Keratinocyte (primary cell): ENCODE measurements at regions not wholly inside any gene's neighbourhood (a gene's known extent, or its start where the extent isn't known, plus 50 kb on each side); places are given as distances from the start of the nearest gene placed in this dataset.

Experiments
- DNase-seq: peaks from one replicate; pipeline ENCODE4 v3.0.0-alpha.2; 2011; ENCODE audit warnings: low read depth, missing footprints, low spot score
- FAIRE-seq: peaks from 2 replicates; lab custom pipeline; 2011; peaks lifted over from hg19 to GRCh38; lab: Jason Lieb, UNC
- H2AFZ ChIP-seq: 2 replicates; pipeline ENCODE4 v1.6.0; 2012; ENCODE audit warnings: low read length, control low read depth, inconsistent platforms; ENCODE audit not compliant: control insufficient read depth
- H3K27ac ChIP-seq: 2 replicates; pipeline ENCODE4 v1.5.1; 2011; ENCODE audit warnings: low read length; ENCODE audit not compliant: control insufficient read depth, insufficient read depth
- H3K27me3 ChIP-seq: 3 replicates; pipeline ENCODE4 v1.6.0; 2011; ENCODE audit warnings: low read length; ENCODE audit not compliant: control insufficient read depth, insufficient read depth; ENCODE audit errors: extremely low read depth
- H3K36me3 ChIP-seq, 2 experiments: 2 replicates in 1 of 2; 3 replicates in 1 of 2; pipeline ENCODE4 v1.5.1; 2011; ENCODE audit warnings: low read length in 2 of 2, mild to moderate bottlenecking in 1 of 2; ENCODE audit not compliant: control insufficient read depth in 2 of 2, insufficient read depth in 2 of 2; ENCODE audit errors: extremely low read depth in 1 of 2
- H3K4me1 ChIP-seq: 3 replicates; pipeline ENCODE4 v1.5.1; 2011; ENCODE audit warnings: low read length; ENCODE audit not compliant: control insufficient read depth, insufficient read depth; ENCODE audit errors: extremely low read depth
- H3K4me2 ChIP-seq: 3 replicates; pipeline ENCODE4 v1.6.0; 2011; ENCODE audit warnings: low read depth, low read length; ENCODE audit not compliant: control insufficient read depth, insufficient read depth; ENCODE audit errors: extremely low read depth
- H3K4me3 ChIP-seq, 3 experiments: fragments of 200-600 bp in 1 of 3; sonication (generic) in 1 of 3; 2 replicates in 2 of 3; 3 replicates in 1 of 3; pipeline ENCODE4 v1.5.1; 2011 to 2016; ENCODE audit warnings: low read length in 3 of 3, mild to moderate bottlenecking in 3 of 3, control low read depth in 2 of 3, inconsistent platforms in 1 of 3, low read depth in 1 of 3, mixed read lengths in 1 of 3, mixed run types in 1 of 3, moderate library complexity in 1 of 3; ENCODE audit not compliant: control insufficient read depth in 2 of 3, insufficient read depth in 2 of 3; ENCODE audit errors: extremely low read depth in 1 of 3
- H3K79me2 ChIP-seq: 2 replicates; pipeline ENCODE4 v1.6.0; 2012; ENCODE audit warnings: low read length; ENCODE audit not compliant: control insufficient read depth, insufficient read depth
- H3K9ac ChIP-seq: 3 replicates; pipeline ENCODE4 v1.6.0; 2011; ENCODE audit warnings: low read length; ENCODE audit not compliant: control insufficient read depth, insufficient read depth; ENCODE audit errors: extremely low read depth
- H3K9me1 ChIP-seq: 3 replicates; pipeline ENCODE4 v1.6.0; 2011; ENCODE audit warnings: low read length; ENCODE audit not compliant: control insufficient read depth, insufficient read depth; ENCODE audit errors: extremely low read depth
- H3K9me3 ChIP-seq: 2 replicates; pipeline ENCODE4 v1.5.1; 2012; ENCODE audit warnings: low read depth, low read length; ENCODE audit not compliant: control insufficient read depth
- H4K20me1 ChIP-seq: 3 replicates; pipeline ENCODE4 v1.6.0; 2011; ENCODE audit warnings: low read length; ENCODE audit not compliant: control insufficient read depth, insufficient read depth; ENCODE audit errors: extremely low read depth
- CTCF ChIP-seq, 3 experiments: IDR thresholded peaks in 1 of 3; conservative IDR thresholded peaks in 1 of 3; optimal IDR thresholded peaks in 1 of 3; 2 replicates in 2 of 3; 3 replicates in 1 of 3; pipeline versions ENCODE3 to v1.5.1; 2011; ENCODE audit warnings: low read length in 3 of 3, mild to moderate bottlenecking in 3 of 3, moderate library complexity in 2 of 3, control low read depth in 1 of 3, inconsistent platforms in 1 of 3; ENCODE audit not compliant: insufficient read depth in 2 of 3; ENCODE audit errors: extremely low read depth in 1 of 3
- EZH2 ChIP-seq: IDR thresholded peaks from one replicate; pipeline ENCODE4 v1.6.1; 2012; ENCODE audit warnings: inconsistent platforms, mild to moderate bottlenecking, low read length, moderate library complexity
- dilution Hi-C: fragments of 300-500 bp; cut with MboI; formaldehyde crosslinking; loops from one replicate; pipeline ENCODE4 v1.7.0; 2020; ENCODE audit warnings: low sequenced_read_pairs; ENCODE audit not compliant: extremely low pct_ligation_motif_present

- Histone ChIP-seq H3K27ac (no peak overlapping the region), H3K9me1 (no peaks in the 10 kb centered on the region), H3K27me3 (peaks cover 13% of the 10 kb centered on the region), H3K36me3 (no peaks in the 10 kb centered on the region), H3K4me2 (no peak overlapping the region), H3K79me2 (no peaks in the 10 kb centered on the region), H2AFZ (no peak overlapping the region), H3K9ac (no peak overlapping the region), H3K4me1 (no peaks in the 10 kb centered on the region), H3K9me3 (no peaks in the 10 kb centered on the region), H4K20me1 (no peaks in the 10 kb centered on the region), H3K4me3 (no peak overlapping the region)
- dilution Hi-C loops: no loop called here
- FAIRE-seq: no peak
- DNase-seq: no peak
- TF ChIP-seq CTCF (optimal IDR thresholded peaks at IDR 0.05 in 1 of 3, IDR thresholded peaks at IDR 0.05 in 1 of 3, conservative IDR thresholded peaks at IDR 0.05 in 1 of 3; ENCODE audit: extremely low read depth in 1 of 3, insufficient read depth in 2 of 3, low read length in 3 of 3) (no peak), EZH2 (no peak)
These were observed 60.9 kb upstream of the RUNX3 start for GRCh38 chr1:24990779-24991641.

- no peak for FAIRE-seq
- Histone ChIP-seq H3K9me1 (no peaks in the 10 kb centered on the region), H2AFZ (no peak overlapping the region), H4K20me1 (no peaks in the 10 kb centered on the region), H3K36me3 (no peaks in the 10 kb centered on the region), H3K9ac (no peak overlapping the region), H3K9me3 (no peaks in the 10 kb centered on the region), H3K4me2 (no peak overlapping the region), H3K4me3 (no peak overlapping the region), H3K27ac (no peak overlapping the region), H3K27me3 (peaks cover 13% of the 10 kb centered on the region), H3K79me2 (no peaks in the 10 kb centered on the region), H3K4me1 (no peaks in the 10 kb centered on the region)
- no peak for DNase-seq
- TF ChIP-seq CTCF (optimal IDR thresholded peaks at IDR 0.05 in 1 of 3, IDR thresholded peaks at IDR 0.05 in 1 of 3, conservative IDR thresholded peaks at IDR 0.05 in 1 of 3; ENCODE audit: extremely low read depth in 1 of 3, insufficient read depth in 2 of 3, low read length in 3 of 3) (no peak), EZH2 (no peak)
- dilution Hi-C loops: no loop called here
These were observed 60.1 kb upstream of the RUNX3 start for GRCh38 chr1:24990136-24990535.
